Nephron progenitor cell (in vitro differentiated cells): ENCODE measurements at regions not wholly inside any gene's neighbourhood (a gene's known extent, or its start where the extent isn't known, plus 50 kb on each side); places are given as distances from the start of the nearest gene placed in this dataset.
A peak's percentile ranks its signal among the peaks of the same experiment; 100 is the strongest.

Experiments
- DNase-seq: peaks from one replicate; pipeline ENCODE4 v3.0.0; 2021
- H3K27ac Mint-ChIP-seq: 2 replicates; pipeline ENCODE4 v1.8.0; 2021; ENCODE audit warnings: mild to moderate bottlenecking, moderate library complexity, mixed read lengths
- H3K27me3 Mint-ChIP-seq: 2 replicates; pipeline ENCODE4 v1.8.0; 2021; ENCODE audit warnings: mild to moderate bottlenecking, low read depth, mixed read lengths; ENCODE audit not compliant: poor library complexity
- H3K36me3 Mint-ChIP-seq: 2 replicates; pipeline ENCODE4 v1.8.0; 2021; ENCODE audit warnings: low read depth, mixed read lengths
- H3K4me1 Mint-ChIP-seq: 2 replicates; pipeline ENCODE4 v1.8.0; 2021; ENCODE audit warnings: mixed read lengths
- H3K4me3 Mint-ChIP-seq: 2 replicates; pipeline ENCODE4 v1.8.0; 2021; ENCODE audit warnings: mild to moderate bottlenecking, moderate library complexity, mixed read lengths
- H3K9me3 Mint-ChIP-seq: 2 replicates; pipeline ENCODE4 v1.8.0; 2021; ENCODE audit warnings: mild to moderate bottlenecking, moderate library complexity, mixed read lengths
- TF ChIP-seq, protein P1 (sequence below): fragments of 200-600 bp; sonication (generic); IDR thresholded peaks from 2 replicates; pipeline ENCODE4 v1.5.0; 2021; ENCODE audit warnings: antibody characterized with exemption

DNA sequence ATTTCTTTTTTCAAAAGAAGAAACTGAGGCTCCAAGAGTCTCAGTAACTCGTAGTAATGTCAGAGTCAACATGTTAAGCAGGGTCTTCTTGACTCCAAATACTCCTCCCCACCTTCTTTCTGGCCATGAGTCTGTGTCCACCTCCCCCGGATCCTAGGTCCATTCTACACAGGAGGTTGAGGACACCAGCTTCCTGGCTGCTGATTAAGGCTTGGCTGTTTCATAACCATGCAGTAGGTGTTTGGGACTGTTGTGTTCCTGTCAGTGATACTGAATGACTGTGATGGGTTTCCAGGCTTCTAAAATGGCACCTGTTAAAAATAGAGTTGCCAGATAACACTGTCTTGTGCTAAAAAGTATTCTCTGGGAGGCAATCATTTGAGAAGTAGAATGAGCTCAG, 130.8 kb upstream of the IL12A start:
- peaks cover 92% of the 10 kb centered on the region for H3K4me1 Mint-ChIP-seq

DNA sequence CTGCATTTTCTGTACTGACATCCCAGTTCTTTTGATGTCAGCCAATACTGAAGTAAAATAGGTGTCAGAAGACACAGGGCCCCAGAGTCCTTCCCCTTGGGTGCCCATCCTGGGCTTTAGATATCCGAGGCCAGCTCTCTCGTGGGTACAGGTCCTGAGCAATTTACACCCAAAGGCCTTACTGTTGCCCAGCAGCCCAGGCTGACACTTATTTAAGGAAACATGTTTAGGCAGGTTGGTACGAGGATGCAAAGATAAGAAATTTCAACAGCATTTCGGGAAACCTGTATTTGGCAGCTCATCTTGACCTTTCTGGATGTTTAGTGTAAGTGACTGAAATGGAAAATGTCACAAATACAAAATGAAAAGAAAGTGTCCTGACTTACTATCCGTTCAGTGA, 130.0 kb upstream of the IL12A start:
- H3K9me3 Mint-ChIP-seq = no peaks in the 10 kb centered on the region
- H3K27me3 Mint-ChIP-seq = no peaks in the 10 kb centered on the region
- peaks cover 84% of the 10 kb centered on the region for H3K4me1 Mint-ChIP-seq
- TF ChIP-seq, protein P1, sequence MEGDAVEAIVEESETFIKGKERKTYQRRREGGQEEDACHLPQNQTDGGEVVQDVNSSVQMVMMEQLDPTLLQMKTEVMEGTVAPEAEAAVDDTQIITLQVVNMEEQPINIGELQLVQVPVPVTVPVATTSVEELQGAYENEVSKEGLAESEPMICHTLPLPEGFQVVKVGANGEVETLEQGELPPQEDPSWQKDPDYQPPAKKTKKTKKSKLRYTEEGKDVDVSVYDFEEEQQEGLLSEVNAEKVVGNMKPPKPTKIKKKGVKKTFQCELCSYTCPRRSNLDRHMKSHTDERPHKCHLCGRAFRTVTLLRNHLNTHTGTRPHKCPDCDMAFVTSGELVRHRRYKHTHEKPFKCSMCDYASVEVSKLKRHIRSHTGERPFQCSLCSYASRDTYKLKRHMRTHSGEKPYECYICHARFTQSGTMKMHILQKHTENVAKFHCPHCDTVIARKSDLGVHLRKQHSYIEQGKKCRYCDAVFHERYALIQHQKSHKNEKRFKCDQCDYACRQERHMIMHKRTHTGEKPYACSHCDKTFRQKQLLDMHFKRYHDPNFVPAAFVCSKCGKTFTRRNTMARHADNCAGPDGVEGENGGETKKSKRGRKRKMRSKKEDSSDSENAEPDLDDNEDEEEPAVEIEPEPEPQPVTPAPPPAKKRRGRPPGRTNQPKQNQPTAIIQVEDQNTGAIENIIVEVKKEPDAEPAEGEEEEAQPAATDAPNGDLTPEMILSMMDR = no peak
- H3K4me3 Mint-ChIP-seq = no peak overlapping the region
- no peak for DNase-seq
- no peaks in the 10 kb centered on the region for H3K36me3 Mint-ChIP-seq
- no peak overlapping the region for H3K27ac Mint-ChIP-seq

More for the DNA sequence above, 130.8 kb upstream of the IL12A start:
- no peak for DNase-seq
- Mint-ChIP-seq H3K27ac (no peak overlapping the region), H3K27me3 (no peaks in the 10 kb centered on the region), H3K4me3 (no peak overlapping the region), H3K9me3 (no peaks in the 10 kb centered on the region), H3K36me3 (no peaks in the 10 kb centered on the region)
- TF ChIP-seq, protein P1 = no peak

DNA sequence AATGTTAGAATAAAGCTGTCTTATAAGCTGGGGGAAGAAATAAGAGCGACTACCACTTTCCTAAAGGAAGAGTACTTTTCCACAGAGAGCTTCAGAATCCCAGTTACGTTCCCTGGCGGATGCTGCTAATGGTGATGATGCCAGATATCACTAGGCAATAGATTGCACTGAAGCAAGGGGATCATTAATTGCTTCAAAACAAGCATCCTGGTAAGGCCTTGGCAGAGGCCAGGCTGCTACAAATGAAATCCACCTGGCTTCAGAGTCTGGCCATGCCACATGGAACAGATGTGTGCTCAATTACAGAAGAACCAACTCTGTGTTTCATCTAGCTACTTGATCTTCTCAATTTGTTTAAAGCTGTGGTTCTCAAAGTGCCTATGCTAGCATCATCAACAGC, 129.2 kb upstream of the IL12A start:
- DNase-seq = no peak
- Mint-ChIP-seq H3K4me3 (no peak overlapping the region), H3K27me3 (no peaks in the 10 kb centered on the region), H3K27ac (no peak overlapping the region), H3K9me3 (no peaks in the 10 kb centered on the region), H3K36me3 (no peaks in the 10 kb centered on the region), H3K4me1 (peaks cover 76% of the 10 kb centered on the region)
- TF ChIP-seq, protein P1 = no peak

DNA sequence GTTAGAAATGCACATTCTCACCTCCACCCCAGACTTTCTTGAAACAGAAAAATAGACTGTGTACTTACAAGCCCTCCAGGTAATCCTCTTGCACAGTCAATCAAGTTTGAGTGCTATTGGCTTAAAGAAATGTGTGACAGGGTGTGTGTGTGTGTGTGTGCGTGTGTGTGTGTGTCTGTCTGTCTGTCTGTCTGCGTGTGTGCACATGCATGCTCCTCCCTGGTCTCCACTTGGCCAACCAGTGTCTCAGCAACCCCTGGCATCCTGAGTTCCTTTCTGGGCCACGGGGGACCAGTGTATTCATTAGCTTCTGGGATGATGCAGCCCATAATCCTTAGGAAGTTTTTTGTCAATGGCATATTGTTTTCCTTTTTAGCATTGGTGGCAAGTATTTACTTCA, 128.8 kb upstream of the IL12A start:
- TF ChIP-seq, protein P1 = no peak
- no peaks in the 10 kb centered on the region for H3K27me3 Mint-ChIP-seq
- DNase-seq = no peak
- no peak overlapping the region for H3K27ac Mint-ChIP-seq
- peaks cover 72% of the 10 kb centered on the region for H3K4me1 Mint-ChIP-seq
- no peak overlapping the region for H3K4me3 Mint-ChIP-seq
- H3K36me3 Mint-ChIP-seq = no peaks in the 10 kb centered on the region
- no peaks in the 10 kb centered on the region for H3K9me3 Mint-ChIP-seq

DNA sequence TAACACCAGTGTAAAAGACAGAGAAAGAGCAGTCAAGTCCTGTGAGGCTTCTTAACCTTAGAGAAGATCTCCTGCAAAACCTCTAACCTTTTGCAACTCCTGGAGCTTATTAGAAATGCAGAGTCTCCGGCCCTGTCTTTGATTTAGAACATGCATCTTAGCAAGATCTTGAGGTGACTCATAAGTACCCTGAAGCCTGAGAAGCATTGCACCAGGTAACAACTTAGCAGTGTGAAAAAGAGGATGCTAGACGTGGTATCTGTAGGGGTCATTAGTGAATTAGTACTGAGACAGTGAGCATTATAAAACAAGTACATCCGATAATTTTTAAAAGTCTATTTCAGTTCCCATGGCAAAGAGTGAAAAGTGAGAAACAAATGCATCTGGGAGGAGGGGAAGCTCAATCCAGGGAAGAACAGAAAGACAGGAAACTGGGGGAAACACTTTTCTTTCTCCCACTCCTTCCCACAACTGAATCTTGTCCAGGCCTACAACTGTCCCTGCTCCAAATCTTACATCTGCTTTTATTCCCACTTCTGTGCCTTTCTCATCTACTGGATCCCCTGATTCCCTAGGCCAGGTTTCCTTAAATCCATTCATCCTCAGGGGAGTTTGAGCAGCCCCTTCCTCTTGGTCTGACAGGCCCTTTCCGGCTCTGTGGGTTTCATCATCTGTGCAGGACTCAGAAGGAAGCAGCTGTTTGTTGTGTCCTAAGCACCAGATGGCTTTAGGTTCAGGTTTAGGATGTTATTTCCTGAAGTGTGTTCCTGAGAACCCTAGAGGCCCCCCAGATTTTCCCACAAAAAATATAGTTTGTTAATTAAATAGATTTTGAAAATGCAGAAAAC, 128.1 kb upstream of the IL12A start:
- no peaks in the 10 kb centered on the region for H3K36me3 Mint-ChIP-seq
- H3K27ac Mint-ChIP-seq = peak overlapping the region; percentile 96
- H3K4me3 Mint-ChIP-seq = no peak overlapping the region
- H3K4me1 Mint-ChIP-seq = peaks cover 66% of the 10 kb centered on the region
- DNase-seq = no peak
- no peaks in the 10 kb centered on the region for H3K27me3 Mint-ChIP-seq
- TF ChIP-seq, protein P1 = no peak
- no peaks in the 10 kb centered on the region for H3K9me3 Mint-ChIP-seq

DNA sequence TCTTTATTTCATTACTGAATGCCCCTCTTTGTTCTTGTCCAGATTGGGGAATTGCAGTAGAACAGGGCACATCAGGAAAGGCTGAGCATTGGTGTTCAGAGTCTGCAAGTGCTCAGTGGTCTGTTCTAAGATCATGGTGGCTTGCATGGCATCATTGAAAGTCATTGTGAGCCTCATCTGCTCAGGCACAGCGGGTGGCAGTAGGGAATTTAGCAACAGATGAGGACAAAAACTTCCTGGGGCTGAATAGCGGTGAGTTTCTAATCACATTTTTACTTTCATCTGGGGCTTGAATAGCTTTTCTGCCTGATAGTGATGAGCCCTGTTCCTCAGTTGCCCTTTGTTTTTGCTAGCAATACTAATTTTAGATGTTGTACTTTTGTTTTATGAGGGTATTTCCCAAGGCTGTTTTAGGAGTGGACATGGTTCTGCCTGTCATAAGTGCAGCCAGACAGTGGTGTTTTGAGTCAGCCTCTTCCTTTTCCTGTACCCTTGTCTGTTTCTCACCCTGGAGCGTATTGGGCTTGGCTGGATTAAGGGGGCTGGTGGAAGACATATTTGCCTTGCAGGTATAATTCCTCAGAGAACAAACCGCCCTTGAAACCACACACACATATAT, 127.2 kb upstream of the IL12A start:
- Mint-ChIP-seq H3K4me3 (no peak overlapping the region), H3K27ac (peak overlapping the region; percentile 37), H3K27me3 (no peaks in the 10 kb centered on the region), H3K9me3 (no peaks in the 10 kb centered on the region), H3K36me3 (no peaks in the 10 kb centered on the region), H3K4me1 (peaks cover 56% of the 10 kb centered on the region)
- no peak for DNase-seq
- TF ChIP-seq, protein P1 = no peak
